Stimulated activated CD4-positive, alpha-beta T cell treated with anti-CD3 and anti-CD28 coated beads, Interleukin-15, amount 100 ng/mL, for 1 hour (primary cell): ENCODE measurements at regions not wholly inside any gene's neighbourhood (a gene's known extent, or its start where the extent isn't known, plus 50 kb on each side); places are given as distances from the start of the nearest gene placed in this dataset.
"Not testable (repeated sequence)": the region's sequence is repeated elsewhere in the genome, so short reads cannot be mapped to it uniquely, and the experiment has no call there.

Experiments
- DNase-seq, 2 donors: peaks; one replicate each; pipeline ENCODE4 v3.0.0-alpha.2; 2020; ENCODE audit warnings: low read depth in 1 of 2, low spot score in 1 of 2

DNA sequence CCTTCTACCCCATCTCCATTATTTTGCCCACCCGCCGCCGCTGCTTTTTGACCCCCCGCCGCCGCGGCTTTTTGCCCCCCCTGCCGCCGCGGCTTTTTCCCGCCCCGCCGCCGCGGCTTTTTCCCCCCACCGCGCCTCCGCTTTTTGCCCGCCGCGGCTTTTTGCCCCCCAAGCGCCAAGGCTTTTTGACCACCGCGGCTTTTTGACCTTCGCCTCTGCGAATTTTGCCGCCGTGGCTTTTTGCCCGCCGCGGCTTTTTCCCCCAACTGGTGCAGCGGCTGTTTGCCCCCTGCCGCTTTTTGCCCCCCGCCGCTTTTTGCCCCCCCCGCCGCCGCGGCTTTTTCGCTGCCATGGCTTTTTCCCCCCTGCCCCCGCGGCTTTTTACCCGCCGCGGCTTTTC lies 137.5 kb upstream of the TP53TG3D start:
- not testable (repeated sequence) for DNase-seq

DNA sequence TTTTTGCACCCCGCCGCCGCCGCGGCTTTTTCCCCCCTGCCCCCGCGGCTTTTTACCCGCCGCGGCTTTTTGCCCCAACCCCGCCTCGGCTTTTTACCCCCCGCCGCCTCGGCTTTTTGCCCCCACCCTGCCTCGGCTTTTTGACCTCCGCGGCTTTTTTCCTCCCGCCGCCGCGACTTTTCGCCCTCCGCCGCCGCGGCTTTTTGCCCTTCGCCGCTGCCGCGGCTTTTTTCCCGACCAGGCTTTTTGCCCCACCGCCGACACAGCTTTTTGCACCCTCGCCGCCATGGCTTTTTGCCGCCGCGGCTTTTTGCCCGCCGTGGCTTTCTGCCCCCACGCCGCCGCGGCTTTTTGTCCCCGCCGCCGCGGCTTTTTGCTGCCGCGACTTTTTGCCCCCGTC lies 137.0 kb upstream of the TP53TG3D start:
- no peak for DNase-seq

DNA sequence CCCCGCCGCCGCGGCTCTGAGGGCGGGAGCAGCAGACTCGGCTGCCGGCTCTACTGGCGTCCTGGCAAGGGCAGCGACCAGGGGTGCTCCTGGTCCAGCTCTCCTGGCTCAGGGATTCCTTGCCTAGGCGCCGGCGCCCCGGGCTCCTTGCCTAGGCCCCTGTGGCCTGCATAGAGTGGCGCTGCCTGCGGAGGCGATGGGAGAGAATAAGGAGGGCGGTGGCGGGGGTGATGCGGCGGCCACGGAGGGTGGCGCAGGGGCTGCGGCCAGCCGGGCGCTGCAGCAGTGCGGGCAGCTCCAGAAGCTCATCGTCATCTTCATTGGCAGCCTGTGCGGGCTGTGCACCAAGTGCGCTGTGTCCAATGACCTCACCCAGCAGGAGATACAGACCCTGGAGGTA lies 136.6 kb upstream of the TP53TG3D start:
- not testable (repeated sequence) for DNase-seq

DNA sequence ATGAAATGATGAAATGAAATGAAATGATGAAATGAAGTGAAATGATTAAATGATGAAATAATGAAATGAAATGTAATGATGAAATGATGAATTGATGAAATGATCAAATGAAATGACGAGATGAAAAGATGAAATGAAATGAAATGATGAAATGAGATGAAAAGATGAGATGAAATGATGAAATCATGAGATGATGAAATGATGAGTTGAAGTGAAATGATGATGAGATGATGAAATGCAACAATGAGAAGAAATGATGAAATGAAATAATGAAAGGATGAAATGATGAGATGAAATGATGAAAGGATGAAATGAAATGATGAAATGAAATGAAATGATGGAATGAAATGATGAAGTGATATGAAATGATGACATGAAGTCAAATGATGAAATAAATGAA lies 132.7 kb upstream of the TP53TG3D start:
- not testable (repeated sequence) for DNase-seq

DNA sequence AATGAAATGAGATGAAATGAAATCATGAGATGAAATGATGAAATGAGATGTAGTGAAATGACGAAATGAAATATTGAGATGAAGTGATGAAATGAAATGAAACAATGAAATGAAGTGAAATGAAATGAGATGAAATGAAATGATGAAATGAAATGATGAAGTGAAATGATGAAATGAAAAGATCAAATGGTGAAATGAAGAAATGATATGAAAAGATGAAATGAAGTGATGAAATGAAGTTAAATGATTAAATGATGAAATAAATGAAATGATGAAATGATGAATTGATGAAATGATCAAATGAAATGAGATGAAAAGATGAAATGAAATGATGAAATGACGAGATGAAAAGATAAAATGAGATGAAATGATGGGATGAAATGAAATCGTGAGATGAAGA lies 132.3 kb upstream of the TP53TG3D start:
- not testable (repeated sequence) for DNase-seq

DNA sequence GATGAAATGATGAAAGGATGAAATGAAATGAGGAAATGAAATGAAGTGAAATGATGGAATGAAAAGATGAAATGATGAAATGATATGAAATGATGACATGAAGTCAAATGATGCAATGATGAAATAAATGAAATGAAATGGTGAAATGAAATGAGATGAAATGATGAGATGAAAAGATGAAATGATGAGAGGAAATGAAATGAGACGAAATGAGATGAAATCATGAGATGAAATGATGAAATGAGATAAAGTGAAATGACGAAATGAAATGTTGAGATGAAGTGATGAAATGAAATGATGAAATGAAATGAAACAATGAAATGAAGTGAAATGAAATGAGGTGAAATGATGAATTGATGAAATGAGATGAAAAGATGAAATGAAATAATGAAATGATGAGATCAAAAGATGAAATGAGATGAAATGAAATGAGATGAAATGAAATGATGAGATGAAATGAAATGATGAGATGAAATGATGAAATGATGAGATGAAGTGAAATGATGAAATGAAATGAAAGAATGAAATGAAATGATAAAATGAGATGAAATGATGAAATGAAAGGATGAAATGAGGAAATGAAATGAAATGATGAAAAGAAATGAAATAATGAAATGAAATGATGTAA lies 131.7 kb upstream of the TP53TG3D start:
- not testable (repeated sequence) for DNase-seq

DNA sequence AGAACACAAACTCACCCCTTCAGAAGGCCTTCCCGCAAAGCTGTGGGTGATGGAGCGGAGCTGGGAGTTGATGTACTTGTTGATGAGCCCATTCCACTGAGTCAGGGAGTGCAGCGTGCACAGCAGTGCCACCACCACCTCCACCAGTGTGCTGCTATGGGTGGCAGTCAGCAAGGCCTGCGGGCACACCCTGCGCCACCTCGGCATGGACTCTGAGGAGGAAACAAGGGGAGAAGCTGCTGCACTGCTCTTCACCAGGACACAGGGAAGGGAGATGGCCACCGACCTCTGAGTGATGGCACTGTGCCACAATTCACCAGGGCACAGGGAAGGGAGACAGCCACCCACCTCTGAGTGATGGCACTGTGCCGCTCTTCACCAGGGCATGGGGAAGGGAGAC lies 100.7 kb upstream of the TP53TG3D start:
- not testable (repeated sequence) for DNase-seq

DNA sequence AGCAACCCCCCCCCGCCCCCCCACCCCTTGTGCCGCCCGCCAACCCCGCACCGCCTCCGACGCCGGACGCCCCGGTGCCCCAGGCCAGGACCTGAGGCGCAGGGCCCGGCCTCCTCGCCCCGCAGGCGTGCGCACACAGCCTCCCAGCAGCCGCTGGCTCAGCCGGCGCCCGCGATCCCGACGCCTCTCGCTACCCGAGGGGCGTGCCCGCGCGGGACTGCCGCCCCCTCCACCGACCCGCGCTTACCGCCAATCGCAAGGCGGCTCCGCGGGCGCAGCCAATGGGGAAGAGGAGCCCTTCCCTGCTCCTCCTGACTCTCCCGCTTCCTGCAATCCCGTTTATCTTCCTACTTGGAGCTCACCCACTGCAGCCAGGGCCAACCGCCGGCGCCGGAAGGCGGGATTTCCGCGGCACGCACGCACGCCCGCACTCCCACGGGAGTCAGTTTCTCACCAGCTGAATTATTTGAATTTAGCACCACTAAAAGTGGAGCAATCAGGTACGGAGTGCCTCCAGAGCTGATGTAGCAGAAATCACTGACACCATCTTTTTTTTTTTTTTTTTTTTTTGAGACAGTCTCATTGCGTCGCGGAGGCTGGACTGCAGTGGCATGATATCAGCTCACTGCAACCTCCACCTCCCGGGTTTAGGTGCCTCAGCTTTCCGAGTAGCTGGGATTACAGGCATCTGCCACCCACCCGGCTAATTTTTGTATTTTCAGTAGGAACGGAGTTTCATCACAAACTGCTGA lies 65.0 kb upstream of the TP53TG3D start:
- not testable (repeated sequence) for DNase-seq

DNA sequence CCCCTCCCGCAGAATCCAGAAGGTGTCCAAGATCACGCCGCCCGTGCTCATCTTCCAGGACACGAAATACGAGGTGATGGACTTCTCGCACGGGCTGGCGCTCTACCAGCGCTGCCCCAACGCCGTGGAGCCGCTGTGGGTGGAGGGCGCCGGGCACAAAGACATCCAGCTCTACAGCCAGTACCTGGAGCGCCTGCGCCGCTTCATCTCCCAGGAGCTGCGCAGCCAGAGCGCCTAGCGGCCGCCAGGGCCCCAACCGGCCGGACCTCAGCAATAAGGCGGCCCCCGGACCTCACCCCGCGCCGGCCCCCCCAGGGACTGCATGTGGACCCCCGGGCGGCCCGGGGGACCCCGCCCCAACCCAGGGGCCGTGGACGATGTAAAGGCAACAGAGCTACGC lies 50.5 kb upstream of the TP53TG3D start:
- not testable (repeated sequence) for DNase-seq
